Keratinocyte (primary cell): ENCODE measurements at regions not wholly inside any gene's neighbourhood (a gene's known extent, or its start where the extent isn't known, plus 50 kb on each side); places are given as distances from the start of the nearest gene placed in this dataset.

ENCODE experiments used
- DNase-seq: peaks from one replicate; pipeline ENCODE4 v3.0.0-alpha.2; 2011; ENCODE audit warnings: low read depth, missing footprints, low spot score
- FAIRE-seq: peaks from 2 replicates; lab custom pipeline; 2011; peaks lifted over from hg19 to GRCh38; lab: Jason Lieb, UNC
- H2AFZ ChIP-seq: 2 replicates; pipeline ENCODE4 v1.6.0; 2012; ENCODE audit warnings: low read length, control low read depth, inconsistent platforms; ENCODE audit not compliant: control insufficient read depth
- H3K27ac ChIP-seq: 2 replicates; pipeline ENCODE4 v1.5.1; 2011; ENCODE audit warnings: low read length; ENCODE audit not compliant: control insufficient read depth, insufficient read depth
- H3K27me3 ChIP-seq: 3 replicates; pipeline ENCODE4 v1.6.0; 2011; ENCODE audit warnings: low read length; ENCODE audit not compliant: control insufficient read depth, insufficient read depth; ENCODE audit errors: extremely low read depth
- H3K36me3 ChIP-seq, 2 experiments: 2 replicates in 1 of 2; 3 replicates in 1 of 2; pipeline ENCODE4 v1.5.1; 2011; ENCODE audit warnings: low read length in 2 of 2, mild to moderate bottlenecking in 1 of 2; ENCODE audit not compliant: control insufficient read depth in 2 of 2, insufficient read depth in 2 of 2; ENCODE audit errors: extremely low read depth in 1 of 2
- H3K4me1 ChIP-seq: 3 replicates; pipeline ENCODE4 v1.5.1; 2011; ENCODE audit warnings: low read length; ENCODE audit not compliant: control insufficient read depth, insufficient read depth; ENCODE audit errors: extremely low read depth
- H3K4me2 ChIP-seq: 3 replicates; pipeline ENCODE4 v1.6.0; 2011; ENCODE audit warnings: low read depth, low read length; ENCODE audit not compliant: control insufficient read depth, insufficient read depth; ENCODE audit errors: extremely low read depth
- H3K4me3 ChIP-seq, 3 experiments: fragments of 200-600 bp in 1 of 3; sonication (generic) in 1 of 3; 2 replicates in 2 of 3; 3 replicates in 1 of 3; pipeline ENCODE4 v1.5.1; 2011 to 2016; ENCODE audit warnings: low read length in 3 of 3, mild to moderate bottlenecking in 3 of 3, control low read depth in 2 of 3, inconsistent platforms in 1 of 3, low read depth in 1 of 3, mixed read lengths in 1 of 3, mixed run types in 1 of 3, moderate library complexity in 1 of 3; ENCODE audit not compliant: control insufficient read depth in 2 of 3, insufficient read depth in 2 of 3; ENCODE audit errors: extremely low read depth in 1 of 3
- H3K79me2 ChIP-seq: 2 replicates; pipeline ENCODE4 v1.6.0; 2012; ENCODE audit warnings: low read length; ENCODE audit not compliant: control insufficient read depth, insufficient read depth
- H3K9ac ChIP-seq: 3 replicates; pipeline ENCODE4 v1.6.0; 2011; ENCODE audit warnings: low read length; ENCODE audit not compliant: control insufficient read depth, insufficient read depth; ENCODE audit errors: extremely low read depth
- H3K9me1 ChIP-seq: 3 replicates; pipeline ENCODE4 v1.6.0; 2011; ENCODE audit warnings: low read length; ENCODE audit not compliant: control insufficient read depth, insufficient read depth; ENCODE audit errors: extremely low read depth
- H3K9me3 ChIP-seq: 2 replicates; pipeline ENCODE4 v1.5.1; 2012; ENCODE audit warnings: low read depth, low read length; ENCODE audit not compliant: control insufficient read depth
- H4K20me1 ChIP-seq: 3 replicates; pipeline ENCODE4 v1.6.0; 2011; ENCODE audit warnings: low read length; ENCODE audit not compliant: control insufficient read depth, insufficient read depth; ENCODE audit errors: extremely low read depth
- CTCF ChIP-seq, 3 experiments: IDR thresholded peaks in 1 of 3; conservative IDR thresholded peaks in 1 of 3; optimal IDR thresholded peaks in 1 of 3; 2 replicates in 2 of 3; 3 replicates in 1 of 3; pipeline versions ENCODE3 to v1.5.1; 2011; ENCODE audit warnings: low read length in 3 of 3, mild to moderate bottlenecking in 3 of 3, moderate library complexity in 2 of 3, control low read depth in 1 of 3, inconsistent platforms in 1 of 3; ENCODE audit not compliant: insufficient read depth in 2 of 3; ENCODE audit errors: extremely low read depth in 1 of 3
- EZH2 ChIP-seq: IDR thresholded peaks from one replicate; pipeline ENCODE4 v1.6.1; 2012; ENCODE audit warnings: inconsistent platforms, mild to moderate bottlenecking, low read length, moderate library complexity
- dilution Hi-C: fragments of 300-500 bp; cut with MboI; formaldehyde crosslinking; loops from one replicate; pipeline ENCODE4 v1.7.0; 2020; ENCODE audit warnings: low sequenced_read_pairs; ENCODE audit not compliant: extremely low pct_ligation_motif_present

- FAIRE-seq = no peak
- Histone ChIP-seq H3K27me3 (no peaks in the 10 kb centered on the region), H3K4me1 (no peaks in the 10 kb centered on the region), H4K20me1 (no peaks in the 10 kb centered on the region), H2AFZ (no peak overlapping the region), H3K4me2 (no peak overlapping the region), H3K9me1 (no peaks in the 10 kb centered on the region), H3K9me3 (peaks cover 2% of the 10 kb centered on the region), H3K4me3 (no peak overlapping the region), H3K79me2 (no peaks in the 10 kb centered on the region), H3K27ac (no peak overlapping the region), H3K9ac (no peak overlapping the region), H3K36me3 (no peaks in the 10 kb centered on the region)
- TF ChIP-seq EZH2 (no peak), CTCF (optimal IDR thresholded peaks at IDR 0.05 in 1 of 3, IDR thresholded peaks at IDR 0.05 in 1 of 3, conservative IDR thresholded peaks at IDR 0.05 in 1 of 3; ENCODE audit: extremely low read depth in 1 of 3, insufficient read depth in 2 of 3, low read length in 3 of 3) (no peak)
- dilution Hi-C loops = no loop called here
- no peak for DNase-seq
Measured at GRCh38 chr19:27860309-27860934, 1352.5 kb downstream of the UQCRFS1 start.

GRCh38 chr19:27859689-27860088 is 1353.3 kb downstream of the UQCRFS1 start:
- no peak for TF ChIP-seq EZH2
- no peak for TF ChIP-seq CTCF (optimal IDR thresholded peaks at IDR 0.05 in 1 of 3, IDR thresholded peaks at IDR 0.05 in 1 of 3, conservative IDR thresholded peaks at IDR 0.05 in 1 of 3; ENCODE audit: extremely low read depth in 1 of 3, insufficient read depth in 2 of 3, low read length in 3 of 3)
- no peak for FAIRE-seq
- no peaks in the 10 kb centered on the region for H3K27me3 ChIP-seq

More at GRCh38 chr19:27859689-27860088, 1353.3 kb downstream of the UQCRFS1 start:
- dilution Hi-C loops = no loop called here
- no peak for DNase-seq
- Histone ChIP-seq H3K4me2 (no peak overlapping the region), H2AFZ (no peak overlapping the region), H3K4me3 (no peak overlapping the region), H3K9me1 (no peaks in the 10 kb centered on the region), H3K36me3 (no peaks in the 10 kb centered on the region), H3K27ac (no peak overlapping the region), H3K79me2 (no peaks in the 10 kb centered on the region), H3K9me3 (peaks cover 2% of the 10 kb centered on the region), H4K20me1 (no peaks in the 10 kb centered on the region), H3K4me1 (no peaks in the 10 kb centered on the region), H3K9ac (no peak overlapping the region)
